SK-N-SH treated with all-trans-retinoic acid at 6 μM for 48 hours (cell line): ENCODE measurements at regions not wholly inside any gene's neighbourhood (a gene's known extent, or its start where the extent isn't known, plus 50 kb on each side); places are given as distances from the start of the nearest gene placed in this dataset.

Experiments
- ATAC-seq: fragments of 200-7000 bp; cut with Tn5 transposase; 3 replicates; pipeline ENCODE4 v1.9.1; 2020; ENCODE audit warnings: mild to moderate bottlenecking, moderate library complexity
- ARNTL ChIP-seq: fragments of 450-650 bp; formaldehyde crosslinking; IDR thresholded peaks from 2 replicates; pipeline ENCODE4 v1.5.0; 2020; ENCODE audit warnings: low read depth, mild to moderate bottlenecking, moderate library complexity, borderline replicate concordance
- BACH2 ChIP-seq: fragments of 250-450 bp; sonication (Bioruptor Pico); IDR thresholded peaks from 2 replicates; pipeline ENCODE4 v1.9.0; 2021; ENCODE audit warnings: mild to moderate bottlenecking, borderline replicate concordance
- CREB5 ChIP-seq: fragments of 250-450 bp; sonication (Bioruptor Pico); IDR thresholded peaks from 2 replicates; pipeline ENCODE4 v1.5.1; 2020; ENCODE audit warnings: low read depth, mild to moderate bottlenecking, moderate library complexity
- CSDC2 ChIP-seq: fragments of 250-450 bp; sonication (Bioruptor Pico); IDR thresholded peaks from 2 replicates; pipeline ENCODE4 v1.5.0; 2020; ENCODE audit warnings: mild to moderate bottlenecking, moderate library complexity
- ESRRG ChIP-seq: fragments of 250-450 bp; sonication (Bioruptor Pico); IDR thresholded peaks from 2 replicates; pipeline ENCODE4 v1.6.1; 2021; ENCODE audit warnings: mild to moderate bottlenecking
- GLIS3 ChIP-seq: fragments of 250-450 bp; sonication (Bioruptor Pico); IDR thresholded peaks from 2 replicates; pipeline ENCODE4 v1.5.0; 2020; ENCODE audit warnings: mild to moderate bottlenecking, moderate library complexity
- ISL1 ChIP-seq: fragments of 250-450 bp; sonication (Bioruptor Pico); IDR thresholded peaks from 2 replicates; pipeline ENCODE4 v2.1.2; 2022; ENCODE audit warnings: mild to moderate bottlenecking, moderate library complexity
- OSR1 ChIP-seq: fragments of 250-450 bp; sonication (Bioruptor Pico); IDR thresholded peaks from 2 replicates; pipeline ENCODE4 v1.8.0; 2022; ENCODE audit warnings: moderate library complexity, mild to moderate bottlenecking, inconsistent platforms
- PATZ1 ChIP-seq: fragments of 250-450 bp; sonication (Bioruptor Pico); IDR thresholded peaks from 2 replicates; pipeline ENCODE4 v1.8.0; 2020; ENCODE audit warnings: mild to moderate bottlenecking, moderate library complexity, borderline replicate concordance
- POU6F1 ChIP-seq: fragments of 250-450 bp; sonication (Bioruptor Pico); IDR thresholded peaks from 2 replicates; pipeline ENCODE4 v1.8.0; 2021; ENCODE audit warnings: low read depth, mild to moderate bottlenecking, moderate library complexity, borderline replicate concordance
- PPARA ChIP-seq: fragments of 250-450 bp; sonication (Bioruptor Pico); IDR thresholded peaks from 2 replicates; pipeline ENCODE4 v1.5.0; 2020; ENCODE audit warnings: mild to moderate bottlenecking, borderline replicate concordance
- TCF4 ChIP-seq: fragments of 250-450 bp; sonication (Bioruptor Pico); IDR thresholded peaks from 2 replicates; pipeline ENCODE4 v1.8.0; 2021; ENCODE audit warnings: mild to moderate bottlenecking, moderate library complexity, borderline replicate concordance
- TOX ChIP-seq: fragments of 250-450 bp; sonication (Bioruptor Pico); IDR thresholded peaks from 2 replicates; pipeline ENCODE4 v1.8.0; 2021; ENCODE audit warnings: mild to moderate bottlenecking, moderate library complexity, borderline replicate concordance
- TSHZ2 ChIP-seq: fragments of 250-450 bp; sonication (Bioruptor Pico); IDR thresholded peaks from 2 replicates; pipeline ENCODE4 v1.5.0; 2020; ENCODE audit warnings: mild to moderate bottlenecking, moderate library complexity
- ZC3H10 ChIP-seq: fragments of 250-450 bp; sonication (Bioruptor Pico); IDR thresholded peaks from 2 replicates; pipeline ENCODE4 v1.5.1; 2021; ENCODE audit warnings: mild to moderate bottlenecking, moderate library complexity
- ZFP3 ChIP-seq: fragments of 250-450 bp; sonication (Bioruptor Pico); IDR thresholded peaks from 2 replicates; pipeline ENCODE4 v1.5.0; 2020; ENCODE audit warnings: mild to moderate bottlenecking, moderate library complexity
- ZFP30 ChIP-seq: fragments of 450-650 bp; formaldehyde crosslinking; IDR thresholded peaks from 2 replicates; pipeline ENCODE4 v1.5.0; 2022; ENCODE audit warnings: mild to moderate bottlenecking, moderate library complexity
- ZNF565 ChIP-seq: fragments of 450-650 bp; formaldehyde crosslinking; conservative IDR thresholded peaks from 2 replicates; pipeline ENCODE4 v1.5.0; 2020; ENCODE audit warnings: low read depth, mild to moderate bottlenecking, moderate library complexity
- ZNF70 ChIP-seq: fragments of 450-650 bp; formaldehyde crosslinking; IDR thresholded peaks from 2 replicates; pipeline ENCODE4 v1.5.0; 2020; ENCODE audit warnings: mild to moderate bottlenecking, moderate library complexity
- ZNF8 ChIP-seq: fragments of 450-650 bp; formaldehyde crosslinking; IDR thresholded peaks from 2 replicates; pipeline ENCODE4 v1.5.0; 2020; ENCODE audit warnings: mild to moderate bottlenecking, moderate library complexity

GRCh38 chr7:156401617-156402016 is 239.0 kb upstream of the RNF32 start:
- no peak for TF ChIP-seq ZC3H10 (CRISPR knock-in tag)
- TF ChIP-seq CREB5 (CRISPR knock-in tag), result no peak
- TF ChIP-seq TCF4, result no peak
- no peak for TF ChIP-seq ZNF565
- TF ChIP-seq ESRRG (CRISPR knock-in tag), result no peak
- no peak for TF ChIP-seq OSR1 (CRISPR knock-in tag)
- TF ChIP-seq TOX, result no peak
- no peak for TF ChIP-seq GLIS3 (CRISPR knock-in tag)
- no peak for TF ChIP-seq ZFP30 (CRISPR knock-in tag)
- TF ChIP-seq ZNF70, result no peak
- no peak for TF ChIP-seq BACH2 (CRISPR knock-in tag)
- no peak for TF ChIP-seq PATZ1 (CRISPR knock-in tag)
- TF ChIP-seq ZFP3, result no peak
- TF ChIP-seq ARNTL (CRISPR knock-in tag), result no peak
- no peak for TF ChIP-seq ISL1 (CRISPR knock-in tag)
- TF ChIP-seq CSDC2 (CRISPR knock-in tag), result no peak
- TF ChIP-seq POU6F1 (CRISPR knock-in tag), result no peak
- no peak for TF ChIP-seq TSHZ2
- TF ChIP-seq ZNF8, result no peak
- TF ChIP-seq PPARA, result no peak
- ATAC-seq, result no peak

GRCh38 chr7:156400046-156400445 is 240.5 kb upstream of the RNF32 start:
- TF ChIP-seq TSHZ2 (no peak), ZFP30 (CRISPR knock-in tag) (no peak)
- TF ChIP-seq, all 23 proteins: peak for 0
- no peak for ATAC-seq

- no peak for TF ChIP-seq ZNF565
- no peak for TF ChIP-seq ZNF70
- TF ChIP-seq ZC3H10 (CRISPR knock-in tag), result no peak
- TF ChIP-seq TSHZ2, result no peak
- no peak for TF ChIP-seq ISL1 (CRISPR knock-in tag)
- TF ChIP-seq ZFP3, result no peak
- no peak for TF ChIP-seq TOX
- TF ChIP-seq ESRRG (CRISPR knock-in tag), result no peak
- no peak for TF ChIP-seq BACH2 (CRISPR knock-in tag)
- no peak for TF ChIP-seq CSDC2 (CRISPR knock-in tag)
- TF ChIP-seq GLIS3 (CRISPR knock-in tag), result no peak
- ATAC-seq, result no peak
These were observed 243.3 kb upstream of the RNF32 start for GRCh38 chr7:156397249-156397648.
